ENCODE measurements at regions not wholly inside any gene's neighbourhood (a gene's known extent, or its start where the extent isn't known, plus 50 kb on each side); places are given as distances from the start of the nearest gene placed in this dataset.
"Not testable (repeated sequence)": the region's sequence is repeated elsewhere in the genome, so short reads cannot be mapped to it uniquely, and the experiment has no call there.

DNA sequence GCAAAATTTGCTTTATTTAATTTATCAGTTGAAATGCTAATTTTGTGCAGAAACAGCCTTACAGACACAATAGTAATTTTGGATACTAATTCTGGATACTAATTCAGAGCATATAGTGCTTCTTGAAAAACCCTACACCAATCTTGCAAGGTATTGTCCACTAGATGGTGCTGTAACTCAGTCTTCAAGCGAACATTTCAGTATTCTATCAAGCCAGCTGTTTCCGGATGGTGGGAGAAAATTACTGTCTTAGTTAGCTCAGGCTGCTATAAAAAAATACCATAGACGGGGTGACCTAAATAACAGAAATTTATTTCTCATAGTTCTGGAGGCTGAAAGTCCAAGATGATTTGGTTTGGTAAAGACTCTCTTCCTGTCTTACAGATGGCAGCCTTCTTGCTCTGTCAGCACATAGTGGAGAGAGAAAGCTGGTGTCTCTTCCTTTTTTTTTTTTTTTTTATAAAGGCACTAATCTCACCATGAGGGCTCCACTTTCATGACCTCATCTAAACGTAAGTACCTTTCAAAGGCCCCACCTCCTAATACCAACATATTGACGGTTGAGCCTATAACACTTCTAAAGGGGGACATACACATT, 1306.5 kb upstream of the CDH9 start:
- Histone ChIP-seq H3K4me1 (replicated peaks in 1 of 2) (no peaks in the 10 kb centered on the region), H3K4me3 (no peak overlapping the region), H3K27ac (no peak overlapping the region)
- ATAC-seq (replicated peaks in 6 of 8): peak in 3 of 8 experiments; percentile 54 to 80 (median 72)
- WGBS, 10 experiments: 4 to 98% (median 68%) methylated on average over 2 to 5 of the region's 5 CpGs
- in situ Hi-C loops (cut with MboI; ENCODE audit: low pct_unique_long_range_greater_than_20kb in 2 of 9, low sequenced_read_pairs in 9 of 9, unreplicated experiment in 9 of 9): no loop called here

DNA sequence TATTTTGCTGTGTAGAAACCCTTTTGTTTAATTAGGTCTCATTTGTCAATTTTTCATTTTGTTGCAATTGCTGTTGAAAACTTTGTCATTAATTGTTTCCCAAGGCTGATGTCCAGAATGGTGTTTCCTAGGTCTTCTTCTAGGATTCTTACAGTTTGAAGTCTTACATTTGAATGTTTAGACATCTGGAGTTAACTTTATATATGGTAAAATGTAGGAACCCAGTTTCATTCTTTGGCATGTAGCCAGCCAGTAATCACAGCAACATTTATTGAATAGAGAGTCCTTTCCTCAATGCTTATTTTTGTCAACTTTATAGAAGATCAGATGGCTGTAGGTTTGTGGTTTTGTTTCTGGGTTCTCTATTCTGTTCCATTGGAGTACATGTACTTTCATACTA, 1290.8 kb upstream of the CDH9 start:
- no peak overlapping the region for H3K4me3 ChIP-seq
- no peak overlapping the region for H3K27ac ChIP-seq
- no peaks in the 10 kb centered on the region for H3K4me1 ChIP-seq (replicated peaks in 1 of 2)
- no peak for ATAC-seq (replicated peaks in 6 of 8)
- in situ Hi-C loops (cut with MboI; ENCODE audit: low pct_unique_long_range_greater_than_20kb in 2 of 9, low sequenced_read_pairs in 9 of 9, unreplicated experiment in 9 of 9): no loop called here

DNA sequence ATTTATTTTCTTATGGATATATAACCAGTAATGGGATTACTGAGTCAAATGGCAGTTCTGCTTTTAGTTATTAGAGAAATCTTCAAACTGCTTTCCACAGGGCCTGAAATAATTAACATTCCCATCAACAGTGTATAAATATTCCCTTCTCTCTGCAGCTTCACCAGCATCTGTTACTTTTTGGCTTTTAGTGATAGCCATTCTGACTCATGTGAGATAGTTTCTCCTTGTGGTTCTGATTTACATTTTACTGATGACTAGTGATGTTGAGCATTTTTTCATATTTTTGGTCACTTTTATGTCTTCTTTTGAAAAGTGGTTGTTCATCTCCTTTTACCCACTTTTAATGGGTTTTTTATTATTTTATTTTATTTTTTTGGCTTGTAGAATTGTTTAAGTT, 1290.3 kb upstream of the CDH9 start:
- H3K4me3 ChIP-seq: no peak overlapping the region
- in situ Hi-C loops (cut with MboI; ENCODE audit: low pct_unique_long_range_greater_than_20kb in 2 of 9, low sequenced_read_pairs in 9 of 9, unreplicated experiment in 9 of 9): no loop called here
- H3K27ac ChIP-seq: no peak overlapping the region
- no peak for ATAC-seq (replicated peaks in 6 of 8)
- no peaks in the 10 kb centered on the region for H3K4me1 ChIP-seq (replicated peaks in 1 of 2)

DNA sequence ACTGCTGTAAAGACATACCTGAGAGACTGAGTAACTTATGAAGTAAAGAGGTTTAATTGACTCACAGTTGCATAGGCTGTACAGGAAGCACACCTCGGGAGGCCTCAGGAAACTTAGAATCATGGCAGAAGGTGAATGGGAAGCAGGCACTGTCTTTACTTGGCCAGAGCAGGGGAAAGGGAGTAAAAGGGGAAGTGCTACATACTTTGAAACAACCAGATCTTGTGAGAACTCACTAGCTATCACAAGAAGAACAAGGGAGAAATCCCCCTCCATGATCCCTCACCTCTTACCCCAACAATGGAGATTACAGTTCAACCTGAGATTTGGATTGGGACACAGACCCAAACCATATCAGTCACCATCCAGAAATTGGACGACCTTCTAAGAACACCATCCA, 1285.8 kb upstream of the CDH9 start:
- Histone ChIP-seq H3K4me1 (replicated peaks in 1 of 2) (no peaks in the 10 kb centered on the region), H3K27ac (no peak overlapping the region), H3K4me3 (no peak overlapping the region)
- 0 to 100% (median 58%) methylated on average over 1 to 2 of the region's 2 CpGs; no CpG with 5 or more reads in 2 of the 10 experiments for WGBS, 10 experiments
- in situ Hi-C loops (cut with MboI; ENCODE audit: low pct_unique_long_range_greater_than_20kb in 2 of 9, low sequenced_read_pairs in 9 of 9, unreplicated experiment in 9 of 9): no loop called here
- no peak for ATAC-seq (replicated peaks in 6 of 8)

DNA sequence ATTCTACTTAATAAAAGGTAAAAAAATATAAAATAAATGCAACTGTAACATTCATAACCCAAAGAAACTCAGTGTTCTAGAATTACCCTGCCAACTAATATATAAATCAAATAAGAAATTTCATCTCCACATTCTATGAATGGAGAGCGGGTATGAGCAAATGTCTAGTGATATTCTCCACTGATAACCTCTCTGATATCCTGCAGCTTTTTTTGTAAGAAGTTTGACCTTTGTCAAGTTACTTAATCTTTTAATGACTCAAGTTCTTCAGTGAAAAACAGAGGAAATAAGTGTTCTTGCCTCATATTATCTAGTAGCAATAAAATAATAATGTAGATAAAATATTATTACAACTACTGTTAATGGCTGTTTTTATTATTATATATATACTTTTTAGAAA, 1275.6 kb upstream of the CDH9 start:
- 0 to 100% (median 51%) methylated on average over 1 of the region's 1 CpG; no CpG with 5 or more reads in 4 of the 10 experiments for WGBS, 10 experiments
- Histone ChIP-seq H3K4me1 (replicated peaks in 1 of 2) (peaks cover 5 to 8% of the 10 kb centered on the region in 2 donors), H3K4me3 (no peak overlapping the region), H3K27ac (no peak overlapping the region)
- no peak for ATAC-seq (replicated peaks in 6 of 8)
- in situ Hi-C loops (cut with MboI; ENCODE audit: low pct_unique_long_range_greater_than_20kb in 2 of 9, low sequenced_read_pairs in 9 of 9, unreplicated experiment in 9 of 9): no loop called here

DNA sequence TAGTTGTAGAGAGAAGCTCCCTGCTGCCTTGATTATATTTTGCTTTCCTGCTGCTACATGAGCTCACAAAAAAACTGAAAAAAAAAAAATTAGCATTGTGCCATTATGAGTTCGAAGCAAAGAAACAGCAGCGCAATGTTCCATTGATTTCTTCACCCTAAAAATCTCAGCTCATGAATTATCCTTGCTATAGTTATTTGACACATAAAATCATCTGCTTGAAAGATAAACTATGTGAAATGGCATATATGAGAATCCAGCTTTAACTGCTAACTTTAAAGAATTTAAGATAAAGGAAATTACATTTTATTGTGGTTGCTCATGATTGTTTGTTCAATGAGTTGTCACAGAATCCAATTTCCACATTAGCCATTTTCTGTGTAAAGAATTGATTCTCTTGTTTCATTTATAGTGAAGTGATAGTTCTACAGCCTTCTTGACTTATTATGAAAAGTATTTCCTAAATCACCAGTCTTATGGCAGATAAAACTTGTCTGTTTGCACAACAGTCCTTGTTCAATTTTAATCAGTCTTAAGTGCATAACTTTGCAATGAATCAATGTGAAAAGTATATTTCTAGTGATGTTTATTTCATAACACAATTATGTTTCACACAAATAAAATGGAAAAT, 1275.0 kb upstream of the CDH9 start:
- Histone ChIP-seq H3K4me3 (no peak overlapping the region), H3K27ac (no peak overlapping the region), H3K4me1 (replicated peaks in 1 of 2) (peaks cover 5 to 8% of the 10 kb centered on the region in 2 donors)
- 17 to 100% (median 74%) methylated on average over 1 to 2 of the region's 2 CpGs for WGBS, 10 experiments
- in situ Hi-C loops (cut with MboI; ENCODE audit: low pct_unique_long_range_greater_than_20kb in 2 of 9, low sequenced_read_pairs in 9 of 9, unreplicated experiment in 9 of 9): no loop called here
- ATAC-seq (replicated peaks in 6 of 8): peak in 1 of 8 experiments; percentile 41

DNA sequence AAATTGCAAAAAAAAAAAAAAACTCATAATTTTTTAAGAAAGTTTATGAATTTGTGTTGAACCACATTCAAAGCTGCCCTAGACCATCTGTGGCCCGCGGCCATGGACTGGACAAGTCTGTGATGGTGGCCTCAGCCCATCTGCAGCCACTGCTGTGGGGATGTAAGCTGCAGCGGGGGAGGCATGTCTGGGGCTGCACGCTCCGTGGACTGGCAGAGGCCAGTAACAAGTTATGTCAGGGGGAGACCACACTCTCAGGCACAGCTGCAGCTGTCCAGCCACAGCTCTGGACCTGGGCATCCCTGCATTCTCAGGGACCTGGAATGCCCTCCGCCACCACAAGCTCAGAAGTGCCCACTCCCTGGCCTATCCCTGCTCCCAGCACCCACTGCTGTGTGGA, 1272.3 kb upstream of the CDH9 start:
- Histone ChIP-seq H3K4me3 (no peak overlapping the region), H3K27ac (no peak overlapping the region), H3K4me1 (replicated peaks in 1 of 2) (peaks cover 5 to 8% of the 10 kb centered on the region in 2 donors)
- 8 to 100% (median 93%) methylated on average over 2 to 5 of the region's 6 CpGs; no CpG with 5 or more reads in 3 of the 10 experiments for WGBS, 10 experiments
- ATAC-seq (replicated peaks in 6 of 8): no peak
- in situ Hi-C loops (cut with MboI; ENCODE audit: low pct_unique_long_range_greater_than_20kb in 2 of 9, low sequenced_read_pairs in 9 of 9, unreplicated experiment in 9 of 9): no loop called here

DNA sequence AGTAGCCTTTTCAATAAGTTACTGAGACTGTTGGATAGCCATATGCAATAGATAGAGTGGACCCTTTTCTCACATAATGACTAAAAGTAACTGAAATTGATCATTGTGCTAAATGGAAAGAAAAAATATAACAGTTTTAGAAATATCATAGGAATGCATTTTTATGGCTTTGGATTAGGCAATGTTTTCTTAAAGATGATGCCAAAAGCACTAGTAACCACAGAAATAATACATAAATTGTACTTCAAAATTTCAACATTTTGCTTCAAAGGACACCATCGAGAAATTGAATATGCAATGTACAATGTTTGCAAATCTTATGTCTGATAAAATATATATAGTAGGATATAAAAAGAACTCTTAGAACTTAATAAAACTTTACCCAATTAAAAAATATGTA, 1267.5 kb upstream of the CDH9 start:
- ATAC-seq (replicated peaks in 6 of 8): no peak
- WGBS, 10 experiments: 0 to 100% (median 54%) methylated on average over 1 of the region's 1 CpG; no CpG with 5 or more reads in 2 of the 10 experiments
- no peaks in the 10 kb centered on the region for H3K4me1 ChIP-seq (replicated peaks in 1 of 2)
- in situ Hi-C loops (cut with MboI; ENCODE audit: low pct_unique_long_range_greater_than_20kb in 2 of 9, low sequenced_read_pairs in 9 of 9, unreplicated experiment in 9 of 9): no loop called here
- no peak overlapping the region for H3K27ac ChIP-seq
- no peak overlapping the region for H3K4me3 ChIP-seq

DNA sequence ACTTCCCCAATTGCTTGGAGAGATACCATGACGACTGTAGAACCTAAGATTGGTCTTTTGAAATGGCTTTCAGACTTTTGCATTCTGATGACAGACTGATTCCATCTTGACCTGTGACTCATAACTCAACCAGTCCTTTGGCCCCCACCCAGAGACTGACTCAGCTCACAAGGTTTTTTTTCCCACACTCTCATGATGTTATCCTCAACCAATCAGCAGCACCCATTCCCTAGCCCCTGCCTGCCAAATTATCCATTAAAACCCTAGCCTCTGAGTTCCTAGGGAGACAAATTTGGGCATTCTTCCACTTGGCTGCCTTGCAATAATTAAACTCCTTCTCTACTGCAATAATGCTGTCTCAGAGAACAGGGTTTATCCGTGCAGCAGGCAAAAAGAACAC, 1263.3 kb upstream of the CDH9 start:
- peak in 4 of 8 experiments; percentile 30 to 95 (median 67) for ATAC-seq (replicated peaks in 6 of 8)
- no peak overlapping the region for H3K27ac ChIP-seq
- WGBS, 10 experiments: 0 to 43% (median 13%) methylated on average over 1 to 2 of the region's 2 CpGs; no CpG with 5 or more reads in 2 of the 10 experiments
- in situ Hi-C loops (cut with MboI; ENCODE audit: low pct_unique_long_range_greater_than_20kb in 2 of 9, low sequenced_read_pairs in 9 of 9, unreplicated experiment in 9 of 9): no loop called here
- H3K4me3 ChIP-seq: no peak overlapping the region
- H3K4me1 ChIP-seq (replicated peaks in 1 of 2): peaks cover 0 to 6% of the 10 kb centered on the region in 2 donors

DNA sequence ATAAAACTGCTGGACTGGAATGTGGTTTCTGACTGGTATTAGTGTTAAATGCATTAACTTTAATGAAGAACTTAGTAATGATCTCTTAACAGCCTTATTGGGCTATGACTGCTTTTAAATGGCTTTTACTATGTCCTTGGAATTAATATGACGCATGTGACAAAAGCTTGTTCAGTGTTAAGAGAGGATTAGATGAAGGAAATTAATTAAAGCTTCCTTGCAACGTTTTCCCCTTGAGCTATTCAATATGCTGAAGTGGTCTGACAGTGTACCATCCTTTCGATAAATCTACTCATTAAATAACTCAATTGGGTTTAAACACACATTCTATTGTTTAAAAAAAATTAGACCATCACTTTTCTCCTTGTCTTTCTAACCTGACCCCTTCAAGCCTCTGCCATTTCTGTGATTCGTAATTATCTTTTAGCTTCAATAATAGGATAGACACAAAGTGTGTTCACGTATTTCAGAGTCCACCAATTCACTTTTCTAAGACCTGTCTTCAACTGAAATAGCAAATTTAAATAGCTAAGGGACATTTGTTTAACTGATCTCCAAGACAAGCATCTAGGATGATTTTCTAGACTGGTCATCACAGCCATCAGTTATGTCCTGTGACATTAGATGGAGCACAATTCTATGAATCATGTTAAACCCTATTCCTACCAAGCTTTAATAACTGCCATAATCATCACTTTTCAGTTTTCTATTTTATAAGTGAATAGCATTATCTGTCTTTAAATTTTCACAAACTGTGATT, 1258.0 kb upstream of the CDH9 start:
- WGBS, 10 experiments: 6 to 87% (median 39%) methylated on average over 1 to 5 of the region's 5 CpGs
- peak in 5 of 8 experiments; percentile 75 to 91 (median 76) for ATAC-seq (replicated peaks in 6 of 8)
- H3K4me1 ChIP-seq (replicated peaks in 1 of 2): peaks cover 0 to 19% of the 10 kb centered on the region in 2 donors
- in situ Hi-C loops (cut with MboI; ENCODE audit: low pct_unique_long_range_greater_than_20kb in 2 of 9, low sequenced_read_pairs in 9 of 9, unreplicated experiment in 9 of 9): no loop called here
- no peak overlapping the region for H3K27ac ChIP-seq
- H3K4me3 ChIP-seq: no peak overlapping the region

DNA sequence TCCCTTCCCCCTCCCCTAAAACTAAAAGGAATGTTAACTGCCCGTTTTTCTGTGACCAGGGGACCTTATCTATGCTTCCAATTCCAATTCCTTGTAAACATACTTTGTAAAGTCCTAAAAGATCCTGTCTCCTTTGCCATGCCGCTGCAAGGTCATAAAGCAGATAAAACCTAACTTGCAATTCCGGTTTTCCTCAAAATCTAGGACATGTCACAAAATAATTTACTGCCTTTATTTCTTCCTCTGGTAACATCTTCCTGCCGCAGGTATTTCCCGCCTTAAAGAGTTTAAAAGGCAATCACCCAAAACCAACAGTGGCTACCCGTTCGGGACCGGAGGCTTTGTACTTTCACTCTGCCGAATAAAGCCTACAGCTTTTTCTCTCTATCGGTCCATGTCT, 1248.6 kb upstream of the CDH9 start:
- WGBS, 10 experiments: 0 to 98% (median 90%) methylated on average over 2 to 10 of the region's 10 CpGs
- H3K4me1 ChIP-seq (replicated peaks in 1 of 2); H3K27ac ChIP-seq; in situ Hi-C loops (cut with MboI; ENCODE audit: low pct_unique_long_range_greater_than_20kb in 2 of 9, low sequenced_read_pairs in 9 of 9, unreplicated experiment in 9 of 9); ATAC-seq (replicated peaks in 6 of 8); H3K4me3 ChIP-seq: not testable (repeated sequence)

DNA sequence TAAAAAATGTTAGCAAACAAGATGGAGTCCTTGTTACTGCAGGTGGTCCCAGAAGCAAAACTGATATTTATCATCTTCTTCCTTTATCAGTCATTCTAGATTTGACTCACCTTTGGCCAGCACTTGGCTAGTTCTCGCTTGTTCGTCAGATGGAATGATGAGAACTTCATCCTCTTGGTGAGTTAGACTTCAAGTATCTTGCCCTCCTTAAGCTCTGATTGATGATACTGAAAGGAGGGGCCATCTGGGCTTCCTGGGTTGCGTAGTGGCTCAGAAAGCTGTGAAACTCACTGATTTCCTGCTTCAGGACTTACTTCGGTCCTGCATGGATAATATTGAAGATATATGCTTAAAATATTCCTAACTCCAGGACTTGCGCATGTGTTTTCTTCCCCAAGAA, 1248.2 kb upstream of the CDH9 start:
- no peak overlapping the region for H3K27ac ChIP-seq
- in situ Hi-C loops (cut with MboI; ENCODE audit: low pct_unique_long_range_greater_than_20kb in 2 of 9, low sequenced_read_pairs in 9 of 9, unreplicated experiment in 9 of 9): no loop called here
- no peaks in the 10 kb centered on the region for H3K4me1 ChIP-seq (replicated peaks in 1 of 2)
- ATAC-seq (replicated peaks in 6 of 8): no peak
- H3K4me3 ChIP-seq: no peak overlapping the region
- 0 to 100% (median 95%) methylated on average over 1 to 5 of the region's 5 CpGs for WGBS, 10 experiments

DNA sequence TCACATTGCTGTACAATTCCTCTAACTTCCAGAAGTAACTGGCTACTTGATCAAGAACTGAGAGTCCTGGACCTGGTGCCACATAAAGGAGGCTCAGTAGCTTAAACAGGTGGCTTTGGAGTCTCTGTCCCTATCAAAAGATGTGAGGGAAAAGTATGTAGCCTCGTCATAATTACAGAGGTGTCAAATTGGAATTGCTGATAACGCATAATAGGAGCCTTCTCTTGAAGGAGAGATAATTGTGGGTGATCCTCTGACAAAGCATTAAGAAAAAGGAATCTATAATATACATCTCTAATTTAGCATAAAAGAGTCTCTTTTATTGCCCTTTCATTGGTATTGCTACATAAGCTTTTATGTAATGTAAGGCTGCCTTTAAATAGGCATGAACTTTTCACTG, 1246.4 kb upstream of the CDH9 start:
- Histone ChIP-seq H3K27ac (no peak overlapping the region), H3K4me3 (no peak overlapping the region), H3K4me1 (replicated peaks in 1 of 2) (no peaks in the 10 kb centered on the region)
- in situ Hi-C loops (cut with MboI; ENCODE audit: low pct_unique_long_range_greater_than_20kb in 2 of 9, low sequenced_read_pairs in 9 of 9, unreplicated experiment in 9 of 9): no loop called here
- 0 to 88% (median 78%) methylated on average over 1 to 2 of the region's 2 CpGs; no CpG with 5 or more reads in 5 of the 10 experiments for WGBS, 10 experiments
- ATAC-seq (replicated peaks in 6 of 8): no peak
